Neuronal stem cell (in vitro differentiated cells): ENCODE measurements at regions not wholly inside any gene's neighbourhood (a gene's known extent, or its start where the extent isn't known, plus 50 kb on each side); places are given as distances from the start of the nearest gene placed in this dataset.

ENCODE experiments used
- DNase-seq: peaks from one replicate; pipeline ENCODE4 v3.0.0-alpha.2; 2013; ENCODE audit warnings: low spot score
- H2AFZ ChIP-seq: one replicate; pipeline ENCODE4 v1.6.1; 2013; ENCODE audit warnings: mild to moderate bottlenecking, low read length, inconsistent platforms
- H2AK5ac ChIP-seq: 2 replicates; pipeline ENCODE4 v1.6.1; 2013; ENCODE audit warnings: low read depth, mild to moderate bottlenecking, inconsistent platforms, low read length, moderate library complexity, mixed read lengths
- H2BK120ac ChIP-seq: 2 replicates; pipeline ENCODE4 v1.6.1; 2013; ENCODE audit warnings: low read depth, mild to moderate bottlenecking, inconsistent platforms, low read length, moderate library complexity, mixed read lengths
- H2BK12ac ChIP-seq: one replicate; pipeline ENCODE4 v1.6.1; 2013; ENCODE audit warnings: low read length, inconsistent platforms
- H2BK15ac ChIP-seq: 2 replicates; pipeline ENCODE4 v1.6.1; 2013; ENCODE audit warnings: mild to moderate bottlenecking, low read length, inconsistent platforms, mixed read lengths
- H2BK5ac ChIP-seq: one replicate; pipeline ENCODE4 v1.6.1; 2013; ENCODE audit warnings: inconsistent platforms, mild to moderate bottlenecking, low read length, moderate library complexity
- H3K14ac ChIP-seq: one replicate; pipeline ENCODE4 v1.6.1; 2013; ENCODE audit warnings: low read length, inconsistent platforms
- H3K18ac ChIP-seq: 2 replicates; pipeline ENCODE4 v1.6.1; 2013; ENCODE audit warnings: low read length, inconsistent platforms
- H3K23ac ChIP-seq: 2 replicates; pipeline ENCODE4 v1.6.1; 2013; ENCODE audit warnings: low read depth, mild to moderate bottlenecking, mixed read lengths, low read length, inconsistent platforms; ENCODE audit not compliant: poor library complexity
- H3K27ac ChIP-seq: replicated peaks from 3 replicates; pipeline ENCODE4 v1.5.1; 2013; ENCODE audit warnings: low read length, inconsistent platforms
- H3K27me3 ChIP-seq, 3 experiments: 2 replicates each; pipeline ENCODE4 v1.6.1; 2013; ENCODE audit warnings: low read length in 3 of 3, mild to moderate bottlenecking in 2 of 3, inconsistent platforms in 1 of 3, low read depth in 1 of 3, mixed read lengths in 1 of 3, moderate library complexity in 1 of 3; ENCODE audit not compliant: control insufficient read depth in 3 of 3, insufficient read depth in 3 of 3
- H3K36me3 ChIP-seq, 2 donors: replicated peaks in 1 of 2; 2 replicates each; pipeline ENCODE4 v1.6.1; 2013; ENCODE audit warnings: low read length in 2 of 2; ENCODE audit not compliant: control insufficient read depth in 2 of 2, insufficient read depth in 2 of 2
- H3K4ac ChIP-seq: 2 replicates; pipeline ENCODE4 v1.6.1; 2013; ENCODE audit warnings: inconsistent platforms, mild to moderate bottlenecking, low read length, moderate library complexity
- H3K4me1 ChIP-seq, 2 donors: 1 replicate in 1 of 2; 2 replicates in 1 of 2; pipeline ENCODE4 v1.6.1; 2013; ENCODE audit warnings: low read length in 2 of 2, low read depth in 1 of 2; ENCODE audit not compliant: control insufficient read depth in 2 of 2, insufficient read depth in 1 of 2
- H3K4me2 ChIP-seq: one replicate; pipeline ENCODE4 v1.6.1; 2013; ENCODE audit warnings: mild to moderate bottlenecking, low read length, inconsistent platforms; ENCODE audit not compliant: insufficient read depth, poor library complexity, severe bottlenecking
- H3K4me3 ChIP-seq, 2 donors: 2 replicates each; pipeline ENCODE4 v1.5.1; 2013; ENCODE audit warnings: low read length in 2 of 2, mild to moderate bottlenecking in 2 of 2, inconsistent platforms in 1 of 2, moderate library complexity in 1 of 2
- H3K79me1 ChIP-seq: one replicate; pipeline ENCODE4 v1.6.1; 2013; ENCODE audit warnings: low read depth, mild to moderate bottlenecking, inconsistent platforms, low read length, moderate library complexity
- H3K9ac ChIP-seq: one replicate; pipeline ENCODE4 v1.6.1; 2013; ENCODE audit warnings: mild to moderate bottlenecking, low read depth, low read length, inconsistent platforms; ENCODE audit not compliant: poor library complexity
- H3K9me3 ChIP-seq, 2 donors: replicated peaks in 1 of 2; 2 replicates each; pipeline versions ENCODE3 to v1.6.1; 2013; ENCODE audit warnings: low read length in 2 of 2, mild to moderate bottlenecking in 2 of 2, inconsistent platforms in 1 of 2, low read depth in 1 of 2, mixed read lengths in 1 of 2, moderate library complexity in 1 of 2; ENCODE audit not compliant: control insufficient read depth in 2 of 2, insufficient read depth in 1 of 2
- H4K8ac ChIP-seq: one replicate; pipeline ENCODE4 v1.6.1; 2013; ENCODE audit warnings: low read depth, mild to moderate bottlenecking, inconsistent platforms, low read length, moderate library complexity
- H4K91ac ChIP-seq: one replicate; pipeline ENCODE4 v1.6.1; 2013; ENCODE audit warnings: low read length, low read depth, mild to moderate bottlenecking, inconsistent platforms; ENCODE audit not compliant: poor library complexity
- WGBS, 2 donors: extraction: QIAGEN DNeasy Blood & Tissue Kit; methylation state at CpG; one replicate each; pipeline ENCODE4 v1.1.7; 2013; ENCODE audit warnings: missing lambda C conversion rate in 2 of 2, mixed read lengths in 1 of 2; ENCODE audit not compliant: insufficient read length in 2 of 2, insufficient replicate concordance in 1 of 2; ENCODE audit errors: extremely low coverage in 2 of 2; 5-methylcytosine and 5-hydroxymethylcytosine counted together

- no peaks in the 10 kb centered on the region for H3K27me3 ChIP-seq
- H3K23ac ChIP-seq: no peak overlapping the region
- no peaks in the 10 kb centered on the region for H3K4me1 ChIP-seq
- no peak overlapping the region for H2BK12ac ChIP-seq
- H2BK120ac ChIP-seq: no peak overlapping the region
- no peak overlapping the region for H3K4ac ChIP-seq
- no peak overlapping the region for H4K91ac ChIP-seq
- H2BK5ac ChIP-seq: no peak overlapping the region
- no peak overlapping the region for H2AK5ac ChIP-seq
- no peak for DNase-seq
- WGBS, 2 donors: no CpG with 5 or more reads among the region's 3 CpGs
- H2AFZ ChIP-seq: no peak overlapping the region
- H4K8ac ChIP-seq: no peak overlapping the region
- no peak overlapping the region for H2BK15ac ChIP-seq
- H3K27ac ChIP-seq: no peak overlapping the region
- no peaks in the 10 kb centered on the region for H3K36me3 ChIP-seq
- H3K18ac ChIP-seq: no peak overlapping the region
- H3K14ac ChIP-seq: no peak overlapping the region
- H3K4me2 ChIP-seq: no peak overlapping the region
- H3K79me1 ChIP-seq: no peaks in the 10 kb centered on the region
- no peaks in the 10 kb centered on the region for H3K9me3 ChIP-seq
- H3K9ac ChIP-seq: no peak overlapping the region
- H3K4me3 ChIP-seq: no peak overlapping the region
Observed at GRCh38 chr2:36255863-36256262, 99.7 kb upstream of the CRIM1 start.

DNA sequence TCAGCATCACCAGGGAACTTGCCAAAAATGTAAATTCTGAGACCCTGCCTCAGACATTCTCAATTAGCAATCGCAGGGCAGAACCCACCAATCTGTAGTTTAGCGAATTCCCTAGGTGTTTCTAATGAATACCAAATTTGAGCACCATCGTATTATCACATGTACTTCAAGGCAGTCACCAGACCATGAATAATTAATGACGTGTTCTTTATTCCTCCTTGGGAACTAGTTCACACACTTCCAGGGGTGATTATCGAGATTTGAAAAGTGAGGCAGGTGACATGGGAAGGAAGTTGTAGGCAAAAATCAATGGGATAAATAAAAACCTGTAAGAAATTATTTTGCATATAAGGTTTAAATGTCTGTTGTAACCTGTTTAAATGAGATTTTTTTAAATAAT, 102.5 kb upstream of the CRIM1 start:
- Histone ChIP-seq H4K8ac (no peak overlapping the region), H3K9me3 (no peaks in the 10 kb centered on the region), H3K4me1 (no peaks in the 10 kb centered on the region), H2BK12ac (no peak overlapping the region), H4K91ac (no peak overlapping the region), H2BK15ac (no peak overlapping the region), H3K27me3 (no peaks in the 10 kb centered on the region), H3K4me3 (no peak overlapping the region), H3K4ac (no peak overlapping the region), H3K9ac (no peak overlapping the region), H3K79me1 (no peaks in the 10 kb centered on the region), H3K18ac (no peak overlapping the region), H2AFZ (no peak overlapping the region), H3K23ac (no peak overlapping the region), H3K14ac (no peak overlapping the region), H2BK5ac (no peak overlapping the region), H2BK120ac (no peak overlapping the region), H3K27ac (no peak overlapping the region), H3K4me2 (no peak overlapping the region), H3K36me3 (no peaks in the 10 kb centered on the region), H2AK5ac (no peak overlapping the region)
- WGBS, 2 donors: no CpG with 5 or more reads among the region's 5 CpGs
- DNase-seq: no peak

GRCh38 chr2:36246320-36246990, 109.1 kb upstream of the CRIM1 start:
- H3K4ac ChIP-seq: no peak overlapping the region
- no CpG with 5 or more reads among the region's 2 CpGs for WGBS, 2 donors
- no peaks in the 10 kb centered on the region for H3K36me3 ChIP-seq
- no peaks in the 10 kb centered on the region for H3K79me1 ChIP-seq
- H3K4me2 ChIP-seq: no peak overlapping the region
- no peak overlapping the region for H2BK5ac ChIP-seq
- H3K27ac ChIP-seq: no peak overlapping the region
- no peak overlapping the region for H3K23ac ChIP-seq
- H3K9me3 ChIP-seq: no peaks in the 10 kb centered on the region
- no peak overlapping the region for H2AFZ ChIP-seq
- no peaks in the 10 kb centered on the region for H3K27me3 ChIP-seq
- no peak overlapping the region for H4K8ac ChIP-seq
- no peak overlapping the region for H3K9ac ChIP-seq
- no peak overlapping the region for H2BK120ac ChIP-seq
- no peaks in the 10 kb centered on the region for H3K4me1 ChIP-seq
- H2AK5ac ChIP-seq: no peak overlapping the region
- no peak overlapping the region for H4K91ac ChIP-seq
- DNase-seq: no peak
- H3K14ac ChIP-seq: no peak overlapping the region
- H2BK15ac ChIP-seq: no peak overlapping the region
- no peak overlapping the region for H2BK12ac ChIP-seq
- H3K18ac ChIP-seq: no peak overlapping the region
- no peak overlapping the region for H3K4me3 ChIP-seq

GRCh38 chr2:36245651-36246050, 109.9 kb upstream of the CRIM1 start:
- Histone ChIP-seq H3K4ac (no peak overlapping the region), H3K36me3 (no peaks in the 10 kb centered on the region), H3K4me2 (no peak overlapping the region), H2AFZ (no peak overlapping the region), H2BK120ac (no peak overlapping the region), H3K79me1 (no peaks in the 10 kb centered on the region), H3K18ac (no peak overlapping the region), H2AK5ac (no peak overlapping the region), H3K23ac (no peak overlapping the region), H3K27me3 (no peaks in the 10 kb centered on the region), H2BK12ac (no peak overlapping the region), H4K8ac (no peak overlapping the region), H3K4me1 (no peaks in the 10 kb centered on the region), H2BK5ac (no peak overlapping the region), H3K27ac (no peak overlapping the region), H3K4me3 (no peak overlapping the region), H3K9ac (no peak overlapping the region), H2BK15ac (no peak overlapping the region), H3K14ac (no peak overlapping the region), H4K91ac (no peak overlapping the region), H3K9me3 (no peaks in the 10 kb centered on the region)
- WGBS, 2 donors: no CpG with 5 or more reads among the region's 2 CpGs
- DNase-seq: no peak
